ENCODE measurements at regions not wholly inside any gene's neighbourhood (a gene's known extent, or its start where the extent isn't known, plus 50 kb on each side); places are given as distances from the start of the nearest gene placed in this dataset.

DNA sequence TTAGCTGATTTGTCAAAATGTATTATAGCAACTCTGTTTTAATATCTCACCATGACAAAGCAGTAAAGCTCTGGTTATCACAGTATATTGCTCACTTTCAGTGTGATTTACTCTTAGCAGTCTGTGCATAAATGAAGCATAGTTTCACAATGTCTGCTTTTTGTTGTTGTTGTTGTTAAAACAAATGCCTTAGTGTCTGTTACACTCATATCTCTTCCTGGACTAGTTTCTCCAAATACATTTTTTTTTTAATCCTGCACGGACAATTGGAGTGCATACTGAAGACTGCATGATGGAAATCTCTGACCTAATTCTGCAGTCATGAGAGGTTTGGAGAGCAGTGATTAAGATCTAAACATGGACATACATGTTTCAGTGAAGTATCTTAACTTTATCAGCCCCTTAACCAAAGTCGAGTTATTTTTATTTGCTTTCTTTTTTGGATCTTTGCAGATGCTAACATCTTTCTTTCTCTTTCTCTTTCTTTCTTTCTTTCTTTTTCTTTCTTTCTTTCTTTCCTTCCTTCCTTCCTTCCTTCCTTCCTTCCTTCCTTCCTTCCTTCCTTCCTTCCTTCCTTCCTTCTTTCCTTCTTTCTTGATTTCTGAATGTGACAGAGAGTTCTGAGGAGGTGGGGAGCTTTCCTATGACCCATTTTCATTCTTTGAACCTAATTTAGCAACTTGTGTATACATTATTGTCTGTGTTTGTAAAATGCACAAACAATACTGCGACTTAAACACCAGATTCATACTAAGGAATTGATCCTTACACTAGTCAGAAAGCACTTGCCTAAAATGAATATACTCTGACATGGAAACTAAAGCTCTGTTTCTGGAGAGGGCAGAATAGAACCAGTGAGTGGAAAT lies 161.5 kb upstream of the AGR3 start:
- TF ChIP-seq ZC3H10 (CRISPR knock-in tag; IDR thresholded peaks at IDR 0.05) (no peak), PPARA (CRISPR knock-in tag; IDR thresholded peaks at IDR 0.05; ENCODE audit: borderline replicate concordance) (no peak), CSDC2 (CRISPR knock-in tag; IDR thresholded peaks at IDR 0.05) (no peak), ARNTL (CRISPR knock-in tag; IDR thresholded peaks at IDR 0.05; ENCODE audit: borderline replicate concordance, low read depth) (no peak), ZFP3 (CRISPR knock-in tag; IDR thresholded peaks at IDR 0.05) (no peak), ZNF8 (CRISPR knock-in tag; IDR thresholded peaks at IDR 0.05) (no peak), OSR1 (CRISPR knock-in tag; IDR thresholded peaks at IDR 0.05) (no peak), ESRRG (CRISPR knock-in tag; IDR thresholded peaks at IDR 0.05) (no peak), GLIS3 (CRISPR knock-in tag; IDR thresholded peaks at IDR 0.05) (no peak)
- TF ChIP-seq, protein P1, sequence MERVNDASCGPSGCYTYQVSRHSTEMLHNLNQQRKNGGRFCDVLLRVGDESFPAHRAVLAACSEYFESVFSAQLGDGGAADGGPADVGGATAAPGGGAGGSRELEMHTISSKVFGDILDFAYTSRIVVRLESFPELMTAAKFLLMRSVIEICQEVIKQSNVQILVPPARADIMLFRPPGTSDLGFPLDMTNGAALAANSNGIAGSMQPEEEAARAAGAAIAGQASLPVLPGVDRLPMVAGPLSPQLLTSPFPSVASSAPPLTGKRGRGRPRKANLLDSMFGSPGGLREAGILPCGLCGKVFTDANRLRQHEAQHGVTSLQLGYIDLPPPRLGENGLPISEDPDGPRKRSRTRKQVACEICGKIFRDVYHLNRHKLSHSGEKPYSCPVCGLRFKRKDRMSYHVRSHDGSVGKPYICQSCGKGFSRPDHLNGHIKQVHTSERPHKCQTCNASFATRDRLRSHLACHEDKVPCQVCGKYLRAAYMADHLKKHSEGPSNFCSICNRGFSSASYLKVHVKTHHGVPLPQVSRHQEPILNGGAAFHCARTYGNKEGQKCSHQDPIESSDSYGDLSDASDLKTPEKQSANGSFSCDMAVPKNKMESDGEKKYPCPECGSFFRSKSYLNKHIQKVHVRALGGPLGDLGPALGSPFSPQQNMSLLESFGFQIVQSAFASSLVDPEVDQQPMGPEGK (CRISPR knock-in tag; IDR thresholded peaks at IDR 0.05; ENCODE audit: borderline replicate concordance) = no peak
- TF ChIP-seq, protein P2, sequence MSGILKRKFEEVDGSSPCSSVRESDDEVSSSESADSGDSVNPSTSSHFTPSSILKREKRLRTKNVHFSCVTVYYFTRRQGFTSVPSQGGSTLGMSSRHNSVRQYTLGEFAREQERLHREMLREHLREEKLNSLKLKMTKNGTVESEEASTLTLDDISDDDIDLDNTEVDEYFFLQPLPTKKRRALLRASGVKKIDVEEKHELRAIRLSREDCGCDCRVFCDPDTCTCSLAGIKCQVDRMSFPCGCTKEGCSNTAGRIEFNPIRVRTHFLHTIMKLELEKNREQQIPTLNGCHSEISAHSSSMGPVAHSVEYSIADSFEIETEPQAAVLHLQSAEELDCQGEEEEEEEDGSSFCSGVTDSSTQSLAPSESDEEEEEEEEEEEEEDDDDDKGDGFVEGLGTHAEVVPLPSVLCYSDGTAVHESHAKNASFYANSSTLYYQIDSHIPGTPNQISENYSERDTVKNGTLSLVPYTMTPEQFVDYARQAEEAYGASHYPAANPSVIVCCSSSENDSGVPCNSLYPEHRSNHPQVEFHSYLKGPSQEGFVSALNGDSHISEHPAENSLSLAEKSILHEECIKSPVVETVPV (CRISPR knock-in tag; IDR thresholded peaks at IDR 0.05) = no peak

Data from SK-N-SH treated with all-trans-retinoic acid at 6 μM for 48 hours (cell line).